Endothelial cell of umbilical vein (primary cell): ENCODE measurements at regions not wholly inside any gene's neighbourhood (a gene's known extent, or its start where the extent isn't known, plus 50 kb on each side); places are given as distances from the start of the nearest gene placed in this dataset.

Experiments
- BruUV-seq: library from RNA; stranded (reverse); fragments of 400-500 nt; replicated peaks from 2 replicates; lab custom pipeline; 2021; lab: Mats Ljungman, UMichigan
- CTCF ChIA-PET: fragments of 300-600, 350-600 bp; sonication (Branson Sonifier 250); formaldehyde crosslinking; loops from one replicate; lab custom pipeline; 2021; ENCODE audit warnings: antibody characterized with exemption, inconsistent platforms; lab: Charles Lee
- POLR2A ChIA-PET: fragments of 300-600, 350-600 bp; sonication (Branson Sonifier 250); formaldehyde crosslinking; loops from one replicate; lab custom pipeline; 2021; ENCODE audit warnings: antibody characterized with exemption, inconsistent platforms; lab: Charles Lee
- DNase-seq: peaks from one replicate; pipeline ENCODE4 v3.0.0-alpha.2; 2011; ENCODE audit warnings: low read depth, low spot score
- FAIRE-seq: peaks from 2 replicates; lab custom pipeline; 2011; peaks lifted over from hg19 to GRCh38; lab: Jason Lieb, UNC
- H2AFZ ChIP-seq: 2 replicates; pipeline ENCODE4 v1.6.0; 2012; ENCODE audit warnings: low read depth, low read length, control low read depth, inconsistent platforms
- H3K27ac ChIP-seq: 2 replicates; pipeline ENCODE4 v1.5.1; 2011; ENCODE audit warnings: low read depth, mild to moderate bottlenecking, control low read depth, low read length, moderate library complexity; ENCODE audit not compliant: insufficient read depth
- H3K27me3 ChIP-seq, 2 experiments: 2 replicates each; pipeline versions ENCODE4 v1.6.0 to v1.6.1; 2011; ENCODE audit warnings: low read length in 2 of 2, mixed read lengths in 1 of 2; ENCODE audit not compliant: control insufficient read depth in 2 of 2, insufficient read depth in 2 of 2
- H3K36me3 ChIP-seq, 2 experiments: 2 replicates in 1 of 2; 3 replicates in 1 of 2; pipeline ENCODE4 v1.5.1; 2011; ENCODE audit warnings: low read length in 2 of 2, mild to moderate bottlenecking in 1 of 2, moderate library complexity in 1 of 2; ENCODE audit not compliant: control insufficient read depth in 2 of 2, insufficient read depth in 2 of 2; ENCODE audit errors: extremely low read depth in 1 of 2
- H3K4me1 ChIP-seq: 3 replicates; pipeline ENCODE4 v1.5.1; 2011; ENCODE audit warnings: mild to moderate bottlenecking, low read length; ENCODE audit not compliant: control insufficient read depth, insufficient read depth; ENCODE audit errors: extremely low read depth
- H3K4me2 ChIP-seq: 2 replicates; pipeline ENCODE4 v1.6.1; 2011; ENCODE audit warnings: low read length, control low read depth, mixed read lengths; ENCODE audit not compliant: insufficient read depth
- H3K4me3 ChIP-seq, 3 experiments: fragments of 200-600 bp in 1 of 3; sonication (generic), shearing (Covaris generic) in 1 of 3; replicated peaks in 1 of 3; 2 replicates each; pipeline ENCODE4 v1.5.1; 2011 to 2016; ENCODE audit warnings: control low read depth in 3 of 3, low read length in 3 of 3, mild to moderate bottlenecking in 2 of 3, inconsistent platforms in 1 of 3, low read depth in 1 of 3, moderate library complexity in 1 of 3; ENCODE audit not compliant: insufficient read depth in 1 of 3
- H3K79me2 ChIP-seq: 2 replicates; pipeline ENCODE4 v1.6.0; 2012; ENCODE audit warnings: low read length, inconsistent platforms; ENCODE audit not compliant: control insufficient read depth, insufficient read depth
- H3K9ac ChIP-seq: replicated peaks from 2 replicates; pipeline ENCODE3; 2011; ENCODE audit warnings: low read length, control low read depth; ENCODE audit not compliant: insufficient read depth; ENCODE audit errors: extremely low read depth
- H3K9me1 ChIP-seq: replicated peaks from 3 replicates; pipeline ENCODE4 v1.6.0; 2011; ENCODE audit warnings: mild to moderate bottlenecking, low read length; ENCODE audit not compliant: control insufficient read depth, insufficient read depth; ENCODE audit errors: extremely low read depth
- H3K9me3 ChIP-seq: replicated peaks from 2 replicates; pipeline ENCODE4 v1.5.1; 2012; ENCODE audit warnings: low read length, inconsistent platforms; ENCODE audit not compliant: control insufficient read depth, insufficient read depth
- H4K20me1 ChIP-seq: replicated peaks from 2 replicates; pipeline ENCODE3; 2011; ENCODE audit warnings: mild to moderate bottlenecking, low read length; ENCODE audit not compliant: control insufficient read depth, insufficient read depth; ENCODE audit errors: extremely low read depth
- CTCF ChIP-seq, 2 donors: IDR thresholded peaks; 1 replicate in 1 of 2; 2 replicates in 1 of 2; pipeline ENCODE4 v1.5.1; 2011; ENCODE audit warnings: low read length in 2 of 2, mild to moderate bottlenecking in 2 of 2, moderate library complexity in 2 of 2, control low read depth in 1 of 2, inconsistent platforms in 1 of 2, low read depth in 1 of 2; ENCODE audit not compliant: insufficient read depth in 1 of 2; ENCODE audit errors: extremely low read depth in 1 of 2
- EZH2 ChIP-seq: IDR thresholded peaks from 2 replicates; pipeline ENCODE4 v1.6.1; 2012; ENCODE audit warnings: borderline replicate concordance, low read depth, mild to moderate bottlenecking, moderate library complexity, low read length, inconsistent platforms; ENCODE audit not compliant: severe bottlenecking
- FOS ChIP-seq: IDR thresholded peaks from 2 replicates; pipeline ENCODE4 v1.6.1; 2011; ENCODE audit warnings: mild to moderate bottlenecking, low read length, moderate library complexity, borderline replicate concordance; ENCODE audit not compliant: insufficient read depth
- JUN ChIP-seq: IDR thresholded peaks from 2 replicates; pipeline ENCODE4 v1.6.1; 2011; ENCODE audit warnings: borderline replicate concordance, low read depth; ENCODE audit not compliant: insufficient read length, insufficient read depth
- MAX ChIP-seq: IDR thresholded peaks from 2 replicates; pipeline ENCODE4 v1.6.1; 2011; ENCODE audit not compliant: insufficient read depth, insufficient read length
- MYC ChIP-seq: IDR thresholded peaks from one replicate; pipeline ENCODE4 v1.6.1; 2011; ENCODE audit warnings: mild to moderate bottlenecking, low read depth, low read length
- POLR2A ChIP-seq: IDR thresholded peaks from 2 replicates; pipeline ENCODE4 v1.6.1; 2012; ENCODE audit warnings: low read depth, mild to moderate bottlenecking, control low read depth, low read length
- POLR2AphosphoS5 ChIP-seq: IDR thresholded peaks from 2 replicates; pipeline ENCODE4 v1.6.1; 2012; ENCODE audit warnings: low read depth, mild to moderate bottlenecking, control low read depth, low read length, moderate library complexity; ENCODE audit not compliant: insufficient read depth
- dilution Hi-C: fragments of 300-500 bp; cut with MboI; formaldehyde crosslinking; loops from one replicate; pipeline ENCODE4 v1.15.0; 2019; ENCODE audit warnings: low sequenced_read_pairs; ENCODE audit not compliant: extremely low pct_ligation_motif_present
- intact Hi-C: fragments of 100-400 bp; cut with micrococcal nuclease; formaldehyde crosslinking; loops from one replicate; pipeline ENCODE4 v1.10.0; 2022

- Histone ChIP-seq H3K79me2 (no peaks in the 10 kb centered on the region), H3K36me3 (no peaks in the 10 kb centered on the region), H3K4me2 (no peak overlapping the region), H3K27ac (no peak overlapping the region), H3K4me3 (no peak overlapping the region), H3K9ac (no peak overlapping the region), H3K9me3 (no peaks in the 10 kb centered on the region), H3K4me1 (no peaks in the 10 kb centered on the region), H3K27me3 (peaks cover 2 to 5% of the 10 kb centered on the region in 2 experiments), H3K9me1 (no peaks in the 10 kb centered on the region), H4K20me1 (no peaks in the 10 kb centered on the region), H2AFZ (no peak overlapping the region)
- TF ChIP-seq MYC (no peak), MAX (no peak), POLR2AphosphoS5 (no peak), FOS (no peak), CTCF (IDR thresholded peaks at IDR 0.05; ENCODE audit: extremely low read depth in 1 of 2, insufficient read depth in 1 of 2, low read depth in 1 of 2, low read length in 2 of 2) (no peak)
- no TSS peak for BruUV-seq
- FAIRE-seq (no peak), DNase-seq (no peak)
- dilution Hi-C loops = no loop called here
- ChIA-PET CTCF (interaction anchor here (1.3 kb wide), 1 partner anchor 28 kb away, joined by 3 read pairs; no protein-coding TSS in a partner anchor), POLR2A (no interaction called here)
- intact Hi-C loops = no loop called here
These were observed 456.1 kb upstream of the IL12A start for GRCh38 chr3:159532577-159532976.

- no peaks in the 10 kb centered on the region for H3K79me2 ChIP-seq
- no peaks in the 10 kb centered on the region for H3K9me3 ChIP-seq
- POLR2A ChIA-PET = no interaction called here
- no peaks in the 10 kb centered on the region for H3K4me1 ChIP-seq
- H4K20me1 ChIP-seq = no peaks in the 10 kb centered on the region
- TF ChIP-seq JUN (no peak), EZH2 (no peak), CTCF (IDR thresholded peaks at IDR 0.05; ENCODE audit: extremely low read depth in 1 of 2, insufficient read depth in 1 of 2, low read depth in 1 of 2, low read length in 2 of 2) (no peak), MYC (no peak), MAX (no peak), POLR2A (no peak), POLR2AphosphoS5 (no peak), FOS (no peak)
- no peaks in the 10 kb centered on the region for H3K9me1 ChIP-seq
- dilution Hi-C loops (no loop called here), intact Hi-C loops (no loop called here)
- CTCF ChIA-PET = no interaction called here
- BruUV-seq = no TSS peak
- no peak for DNase-seq
- H3K27me3 ChIP-seq = peaks cover 2 to 5% of the 10 kb centered on the region in 2 experiments
- no peak overlapping the region for H3K4me3 ChIP-seq
- H3K27ac ChIP-seq = no peak overlapping the region
- H3K4me2 ChIP-seq = no peak overlapping the region
- no peaks in the 10 kb centered on the region for H3K36me3 ChIP-seq
- no peak overlapping the region for H2AFZ ChIP-seq
- no peak overlapping the region for H3K9ac ChIP-seq
- FAIRE-seq = no peak
These were observed 454.1 kb upstream of the IL12A start for GRCh38 chr3:159534496-159534895.
